ENCODE measurements at regions not wholly inside any gene's neighbourhood (a gene's known extent, or its start where the extent isn't known, plus 50 kb on each side); places are given as distances from the start of the nearest gene placed in this dataset.

GRCh38 chr10:56035489-56035888 is 325.6 kb downstream of the ZWINT start:
- TF ChIP-seq, protein P1, sequence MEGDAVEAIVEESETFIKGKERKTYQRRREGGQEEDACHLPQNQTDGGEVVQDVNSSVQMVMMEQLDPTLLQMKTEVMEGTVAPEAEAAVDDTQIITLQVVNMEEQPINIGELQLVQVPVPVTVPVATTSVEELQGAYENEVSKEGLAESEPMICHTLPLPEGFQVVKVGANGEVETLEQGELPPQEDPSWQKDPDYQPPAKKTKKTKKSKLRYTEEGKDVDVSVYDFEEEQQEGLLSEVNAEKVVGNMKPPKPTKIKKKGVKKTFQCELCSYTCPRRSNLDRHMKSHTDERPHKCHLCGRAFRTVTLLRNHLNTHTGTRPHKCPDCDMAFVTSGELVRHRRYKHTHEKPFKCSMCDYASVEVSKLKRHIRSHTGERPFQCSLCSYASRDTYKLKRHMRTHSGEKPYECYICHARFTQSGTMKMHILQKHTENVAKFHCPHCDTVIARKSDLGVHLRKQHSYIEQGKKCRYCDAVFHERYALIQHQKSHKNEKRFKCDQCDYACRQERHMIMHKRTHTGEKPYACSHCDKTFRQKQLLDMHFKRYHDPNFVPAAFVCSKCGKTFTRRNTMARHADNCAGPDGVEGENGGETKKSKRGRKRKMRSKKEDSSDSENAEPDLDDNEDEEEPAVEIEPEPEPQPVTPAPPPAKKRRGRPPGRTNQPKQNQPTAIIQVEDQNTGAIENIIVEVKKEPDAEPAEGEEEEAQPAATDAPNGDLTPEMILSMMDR (conservative IDR thresholded peaks at IDR 0.05) = no peak
- no peak for TF ChIP-seq ZFX (IDR thresholded peaks at IDR 0.05)

GRCh38 chr10:56028298-56029132 is 332.5 kb downstream of the ZWINT start:
- no peak overlapping the region for H3K27ac ChIP-seq
- no peak for TF ChIP-seq ZFX (IDR thresholded peaks at IDR 0.05)
- TF ChIP-seq, protein P1 (conservative IDR thresholded peaks at IDR 0.05) = no peak

More at GRCh38 chr10:56035489-56035888, 325.6 kb downstream of the ZWINT start:
- no peak overlapping the region for H3K27ac ChIP-seq

DNA sequence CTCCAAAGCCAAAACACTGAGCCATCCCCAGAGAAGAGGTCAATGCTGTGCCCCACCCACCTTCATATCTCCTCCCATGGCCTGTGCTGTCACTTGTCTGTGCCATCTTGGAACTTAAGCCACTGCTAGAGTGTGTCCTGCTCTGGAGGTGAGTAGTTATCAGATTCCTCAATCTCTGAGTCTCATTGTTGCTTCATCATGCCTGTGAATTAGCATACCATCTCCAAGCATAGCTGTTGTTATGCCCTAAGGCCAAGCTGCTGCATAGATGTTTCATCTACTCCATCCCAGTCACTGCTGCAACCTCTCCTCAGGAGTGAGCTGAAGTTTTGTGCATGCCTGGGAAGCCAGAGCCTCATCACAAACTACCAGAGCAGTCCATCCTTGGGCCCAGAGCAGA is 349.0 kb downstream of the ZWINT start:
- H3K27ac ChIP-seq = no peak overlapping the region
- TF ChIP-seq, protein P1 (conservative IDR thresholded peaks at IDR 0.05) = no peak
- TF ChIP-seq ZFX (IDR thresholded peaks at IDR 0.05) = no peak

GRCh38 chr10:56003555-56003954 is 357.5 kb downstream of the ZWINT start:
- H3K27ac ChIP-seq = no peak overlapping the region

DNA sequence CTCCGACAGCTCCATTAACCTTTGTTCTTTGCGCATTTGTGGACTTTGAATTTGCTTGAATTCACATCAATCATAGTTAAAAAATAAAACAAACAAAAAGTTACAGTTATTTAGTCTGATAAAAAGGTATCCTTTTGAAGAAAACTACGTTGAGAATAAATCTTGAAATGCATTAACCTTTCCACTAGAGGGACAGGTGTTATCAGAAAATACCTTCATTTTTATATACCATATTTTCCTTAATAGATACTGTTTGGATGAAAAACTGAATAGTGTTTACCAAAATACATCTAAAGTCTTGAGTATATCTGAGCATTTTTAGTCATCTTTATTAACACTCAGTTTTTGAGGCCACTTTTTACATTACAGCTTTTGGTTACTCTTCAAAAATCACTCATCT is 371.9 kb downstream of the ZWINT start:
- TF ChIP-seq, protein P1 (conservative IDR thresholded peaks at IDR 0.05) = peak; percentile 62
- TF ChIP-seq ZFX (IDR thresholded peaks at IDR 0.05) = no peak
- H3K27ac ChIP-seq = no peak overlapping the region

More at GRCh38 chr10:56003555-56003954, 357.5 kb downstream of the ZWINT start:
- TF ChIP-seq ZFX (IDR thresholded peaks at IDR 0.05) = no peak
- TF ChIP-seq, protein P1 (conservative IDR thresholded peaks at IDR 0.05) = no peak

GRCh38 chr10:55979203-55979602 is 381.9 kb downstream of the ZWINT start:
- H3K27ac ChIP-seq = no peak overlapping the region

DNA sequence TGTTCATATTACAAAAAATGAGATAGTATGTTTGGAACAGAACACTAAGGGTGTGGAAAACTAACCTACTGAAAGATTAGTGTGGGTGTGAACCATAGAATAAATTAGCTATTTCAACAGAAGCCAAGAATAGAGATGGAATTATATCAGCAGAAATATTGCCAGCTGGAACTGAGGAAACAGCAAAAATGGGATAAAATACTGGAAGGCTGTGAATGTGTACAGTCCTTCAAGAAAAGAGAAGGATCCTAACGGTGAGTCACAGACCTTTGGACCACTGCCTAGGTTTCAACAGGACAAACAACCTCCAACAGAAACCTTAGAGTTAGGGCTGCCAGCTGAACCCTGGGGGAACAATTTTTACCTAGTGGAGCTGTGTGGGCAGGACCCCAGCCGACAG is 395.0 kb downstream of the ZWINT start:
- no peak for TF ChIP-seq ZFX (IDR thresholded peaks at IDR 0.05)
- TF ChIP-seq, protein P1 (conservative IDR thresholded peaks at IDR 0.05) = no peak
- H3K27ac ChIP-seq = no peak overlapping the region

More at GRCh38 chr10:55979203-55979602, 381.9 kb downstream of the ZWINT start:
- TF ChIP-seq, protein P1 (conservative IDR thresholded peaks at IDR 0.05) = no peak
- TF ChIP-seq ZFX (IDR thresholded peaks at IDR 0.05) = no peak

Data from C4-2B (cell line).